Thyroid gland (tissue), 4 donors: ENCODE measurements at regions not wholly inside any gene's neighbourhood (a gene's known extent, or its start where the extent isn't known, plus 50 kb on each side); places are given as distances from the start of the nearest gene placed in this dataset.

Source experiments
- DNase-seq, 2 donors: peaks; one replicate each; pipeline ENCODE4 v3.0.0-alpha.2; 2019
- H3K27ac ChIP-seq, 3 donors: fragments of 200-600 bp; sonication (generic); 1 replicate in 2 of 3; 2 replicates in 1 of 3; pipeline ENCODE4 v1.5.1; 2016 to 2019; ENCODE audit warnings: mild to moderate bottlenecking in 1 of 3, moderate library complexity in 1 of 3
- H3K27me3 ChIP-seq: fragments of 200-600 bp; sonication (generic); one replicate; pipeline ENCODE4 v1.5.1; 2019
- H3K36me3 ChIP-seq, 2 donors: fragments of 200-600 bp; sonication (generic); one replicate each; pipeline ENCODE4 v1.5.1; 2016 to 2019
- H3K4me1 ChIP-seq, 2 donors: fragments of 200-600 bp; sonication (generic); one replicate each; pipeline ENCODE4 v1.5.1; 2017 to 2019
- H3K4me3 ChIP-seq, 3 donors: fragments of 200-600 bp; sonication (generic); replicated peaks in 1 of 3; 1 replicate in 2 of 3; 2 replicates in 1 of 3; pipeline ENCODE4 v1.5.1; 2016; ENCODE audit warnings: mild to moderate bottlenecking in 1 of 3
- H3K9me3 ChIP-seq: fragments of 200-600 bp; sonication (generic); one replicate; pipeline ENCODE4 v1.5.1; 2017
- CTCF ChIP-seq, 6 experiments: fragments of 200-600 bp in 3 of 6; fragments of 450-650 bp in 3 of 6; sonication (generic) in 3 of 6; IDR thresholded peaks; one replicate each; pipeline ENCODE4 v1.5.1; 2016 to 2019; ENCODE audit warnings: antibody characterized with exemption in 6 of 6, mild to moderate bottlenecking in 2 of 6, inconsistent platforms in 1 of 6, moderate library complexity in 1 of 6
- POLR2A ChIP-seq, 2 donors: fragments of 450-650 bp; IDR thresholded peaks; one replicate each; pipeline ENCODE4 v1.6.1; 2017; ENCODE audit warnings: antibody characterized with exemption in 2 of 2, mild to moderate bottlenecking in 2 of 2, moderate library complexity in 1 of 2
- WGBS, 2 donors: methylation state at CpG; one replicate each; pipeline ENCODE4 v1.1.5; 2017; 5-methylcytosine and 5-hydroxymethylcytosine counted together
- intact Hi-C: fragments of 100-400 bp; cut with DNase I; formaldehyde crosslinking; loops from one replicate; pipeline ENCODE4 v1.15.1; 2023

GRCh38 chr6:81331526-81331925 lies 421.0 kb downstream of the TENT5A start:
- 83 to 90% methylated on average over 1 of the region's 1 CpG for WGBS, 2 donors
- H3K36me3 ChIP-seq, result no peaks in the 10 kb centered on the region
- intact Hi-C loops, result no loop called here
- no peak overlapping the region for H3K27ac ChIP-seq
- no peaks in the 10 kb centered on the region for H3K4me1 ChIP-seq
- DNase-seq, result no peak
- H3K27me3 ChIP-seq, result no peaks in the 10 kb centered on the region
- no peaks in the 10 kb centered on the region for H3K9me3 ChIP-seq
- H3K4me3 ChIP-seq, result no peak overlapping the region
- no peak for TF ChIP-seq CTCF (IDR thresholded peaks at IDR 0.05)
- TF ChIP-seq POLR2A (IDR thresholded peaks at IDR 0.05), result no peak

- Histone ChIP-seq H3K36me3 (no peaks in the 10 kb centered on the region), H3K27ac (no peak overlapping the region), H3K4me3 (no peak overlapping the region), H3K27me3 (no peaks in the 10 kb centered on the region), H3K9me3 (no peaks in the 10 kb centered on the region), H3K4me1 (no peaks in the 10 kb centered on the region)
- TF ChIP-seq POLR2A (IDR thresholded peaks at IDR 0.05), result no peak
- TF ChIP-seq CTCF (IDR thresholded peaks at IDR 0.05), result no peak
- 89% methylated on average over 2 of the region's 2 CpGs for WGBS, 2 donors
- no peak for DNase-seq
- intact Hi-C loops, result no loop called here
Measured at GRCh38 chr6:81328700-81329099, 423.8 kb downstream of the TENT5A start.

GRCh38 chr6:81326881-81327561 lies 425.5 kb downstream of the TENT5A start:
- H3K9me3 ChIP-seq, result no peaks in the 10 kb centered on the region
- TF ChIP-seq CTCF (IDR thresholded peaks at IDR 0.05) (no peak), POLR2A (IDR thresholded peaks at IDR 0.05) (no peak)
- DNase-seq, result no peak
- no peak overlapping the region for H3K4me3 ChIP-seq
- no peaks in the 10 kb centered on the region for H3K27me3 ChIP-seq
- 62 to 69% methylated on average over 7 of the region's 7 CpGs for WGBS, 2 donors
- H3K36me3 ChIP-seq, result no peaks in the 10 kb centered on the region
- intact Hi-C loops, result no loop called here
- no peak overlapping the region for H3K27ac ChIP-seq
- H3K4me1 ChIP-seq, result no peaks in the 10 kb centered on the region

GRCh38 chr6:81309811-81310210 lies 442.7 kb downstream of the TENT5A start:
- no peaks in the 10 kb centered on the region for H3K4me1 ChIP-seq
- DNase-seq, result no peak
- WGBS, 2 donors, result 89 to 93% methylated on average over 2 of the region's 2 CpGs
- H3K9me3 ChIP-seq, result no peaks in the 10 kb centered on the region
- no peak overlapping the region for H3K27ac ChIP-seq
- no peak for TF ChIP-seq POLR2A (IDR thresholded peaks at IDR 0.05)
- no peak for TF ChIP-seq CTCF (IDR thresholded peaks at IDR 0.05)
- H3K36me3 ChIP-seq, result no peaks in the 10 kb centered on the region
- intact Hi-C loops, result no loop called here
- no peaks in the 10 kb centered on the region for H3K27me3 ChIP-seq
- no peak overlapping the region for H3K4me3 ChIP-seq

GRCh38 chr6:81308577-81309279 lies 443.8 kb downstream of the TENT5A start:
- Histone ChIP-seq H3K4me1 (no peaks in the 10 kb centered on the region), H3K27ac (no peak overlapping the region), H3K36me3 (no peaks in the 10 kb centered on the region), H3K27me3 (no peaks in the 10 kb centered on the region), H3K9me3 (no peaks in the 10 kb centered on the region), H3K4me3 (no peak overlapping the region)
- intact Hi-C loops, result no loop called here
- TF ChIP-seq CTCF (IDR thresholded peaks at IDR 0.05) (no peak), POLR2A (IDR thresholded peaks at IDR 0.05) (no peak)
- DNase-seq, result no peak
- 84 to 85% methylated on average over 6 of the region's 6 CpGs for WGBS, 2 donors
